HL-60 (cell line): ENCODE measurements at regions not wholly inside any gene's neighbourhood (a gene's known extent, or its start where the extent isn't known, plus 50 kb on each side); places are given as distances from the start of the nearest gene placed in this dataset.

Experiments
- DNase-seq, 2 experiments: peaks; one replicate each; pipeline ENCODE4 v3.0.0-alpha.2; 2010 to 2020; ENCODE audit warnings: low read depth in 1 of 2, low spot score in 1 of 2
- H3K27ac ChIP-seq: fragments of 250-450 bp; sonication (Bioruptor Pico); replicated peaks from 2 replicates; pipeline ENCODE4 v1.5.1; 2020; ENCODE audit warnings: mild to moderate bottlenecking, moderate library complexity
- H3K27me3 ChIP-seq: fragments of 250-450 bp; sonication (Bioruptor Pico); 2 replicates; pipeline ENCODE4 v1.5.1; 2021; ENCODE audit warnings: mild to moderate bottlenecking, moderate library complexity; ENCODE audit not compliant: insufficient read depth, poor library complexity, severe bottlenecking
- H3K4me3 ChIP-seq: replicated peaks from 2 replicates; pipeline ENCODE4 v1.5.1; 2011; ENCODE audit warnings: mild to moderate bottlenecking, control low read depth, low read length; ENCODE audit not compliant: insufficient read depth
- CTCF ChIP-seq: IDR thresholded peaks from one replicate; pipeline ENCODE4 v1.5.1; 2011; ENCODE audit warnings: low read length, control low read depth, inconsistent platforms; ENCODE audit not compliant: insufficient read depth
- GABPA ChIP-seq: IDR thresholded peaks from 2 replicates; pipeline ENCODE4 v1.6.1; 2012; ENCODE audit warnings: low read depth
- POLR2AphosphoS5 ChIP-seq: IDR thresholded peaks from 2 replicates; pipeline ENCODE4 v1.6.1; 2012; ENCODE audit warnings: low read depth
- SPI1 ChIP-seq: IDR thresholded peaks from 2 replicates; pipeline ENCODE4 v1.6.1; 2012; ENCODE audit warnings: low read depth, mild to moderate bottlenecking, borderline replicate concordance
- TF ChIP-seq, protein P1 (sequence below): IDR thresholded peaks from 2 replicates; pipeline ENCODE4 v1.6.1; 2012; ENCODE audit warnings: low read depth; ENCODE audit not compliant: insufficient replicate concordance

DNA sequence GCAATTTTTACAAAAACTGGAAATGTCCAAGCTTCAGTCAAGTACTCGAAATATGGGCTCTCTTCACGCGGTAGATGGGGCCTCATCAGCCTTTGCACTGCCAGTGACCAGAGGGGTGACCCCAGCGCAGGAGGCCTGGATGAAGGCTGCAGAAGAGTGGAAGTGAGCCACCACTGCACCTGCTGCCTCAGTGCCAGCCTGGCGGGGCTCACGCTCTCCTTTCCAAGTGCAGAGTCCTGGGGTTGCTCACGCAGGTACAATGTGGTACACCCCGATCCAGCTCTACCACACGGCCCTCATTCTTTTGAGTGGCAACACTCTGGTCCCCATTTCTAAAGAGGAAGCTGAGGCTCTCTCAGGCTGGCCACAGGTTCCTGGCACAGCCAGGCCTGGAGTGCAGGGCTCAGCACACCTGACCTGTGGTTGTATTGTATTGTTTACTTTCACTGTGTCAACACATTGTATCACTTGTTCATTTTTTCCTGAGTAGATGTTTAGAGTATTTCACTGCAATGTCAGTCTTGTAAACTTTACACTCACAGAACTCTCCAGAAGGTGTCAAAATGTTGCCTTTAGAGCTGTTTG, 97.3 kb upstream of the SOX1 start:
- no peak for DNase-seq
- Histone ChIP-seq H3K27me3 (no peaks in the 10 kb centered on the region), H3K27ac (no peak overlapping the region), H3K4me3 (no peak overlapping the region)
- TF ChIP-seq GABPA (no peak), CTCF (no peak), SPI1 (no peak), POLR2AphosphoS5 (no peak)
- TF ChIP-seq, protein P1, sequence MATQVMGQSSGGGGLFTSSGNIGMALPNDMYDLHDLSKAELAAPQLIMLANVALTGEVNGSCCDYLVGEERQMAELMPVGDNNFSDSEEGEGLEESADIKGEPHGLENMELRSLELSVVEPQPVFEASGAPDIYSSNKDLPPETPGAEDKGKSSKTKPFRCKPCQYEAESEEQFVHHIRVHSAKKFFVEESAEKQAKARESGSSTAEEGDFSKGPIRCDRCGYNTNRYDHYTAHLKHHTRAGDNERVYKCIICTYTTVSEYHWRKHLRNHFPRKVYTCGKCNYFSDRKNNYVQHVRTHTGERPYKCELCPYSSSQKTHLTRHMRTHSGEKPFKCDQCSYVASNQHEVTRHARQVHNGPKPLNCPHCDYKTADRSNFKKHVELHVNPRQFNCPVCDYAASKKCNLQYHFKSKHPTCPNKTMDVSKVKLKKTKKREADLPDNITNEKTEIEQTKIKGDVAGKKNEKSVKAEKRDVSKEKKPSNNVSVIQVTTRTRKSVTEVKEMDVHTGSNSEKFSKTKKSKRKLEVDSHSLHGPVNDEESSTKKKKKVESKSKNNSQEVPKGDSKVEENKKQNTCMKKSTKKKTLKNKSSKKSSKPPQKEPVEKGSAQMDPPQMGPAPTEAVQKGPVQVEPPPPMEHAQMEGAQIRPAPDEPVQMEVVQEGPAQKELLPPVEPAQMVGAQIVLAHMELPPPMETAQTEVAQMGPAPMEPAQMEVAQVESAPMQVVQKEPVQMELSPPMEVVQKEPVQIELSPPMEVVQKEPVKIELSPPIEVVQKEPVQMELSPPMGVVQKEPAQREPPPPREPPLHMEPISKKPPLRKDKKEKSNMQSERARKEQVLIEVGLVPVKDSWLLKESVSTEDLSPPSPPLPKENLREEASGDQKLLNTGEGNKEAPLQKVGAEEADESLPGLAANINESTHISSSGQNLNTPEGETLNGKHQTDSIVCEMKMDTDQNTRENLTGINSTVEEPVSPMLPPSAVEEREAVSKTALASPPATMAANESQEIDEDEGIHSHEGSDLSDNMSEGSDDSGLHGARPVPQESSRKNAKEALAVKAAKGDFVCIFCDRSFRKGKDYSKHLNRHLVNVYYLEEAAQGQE = no peak

DNA sequence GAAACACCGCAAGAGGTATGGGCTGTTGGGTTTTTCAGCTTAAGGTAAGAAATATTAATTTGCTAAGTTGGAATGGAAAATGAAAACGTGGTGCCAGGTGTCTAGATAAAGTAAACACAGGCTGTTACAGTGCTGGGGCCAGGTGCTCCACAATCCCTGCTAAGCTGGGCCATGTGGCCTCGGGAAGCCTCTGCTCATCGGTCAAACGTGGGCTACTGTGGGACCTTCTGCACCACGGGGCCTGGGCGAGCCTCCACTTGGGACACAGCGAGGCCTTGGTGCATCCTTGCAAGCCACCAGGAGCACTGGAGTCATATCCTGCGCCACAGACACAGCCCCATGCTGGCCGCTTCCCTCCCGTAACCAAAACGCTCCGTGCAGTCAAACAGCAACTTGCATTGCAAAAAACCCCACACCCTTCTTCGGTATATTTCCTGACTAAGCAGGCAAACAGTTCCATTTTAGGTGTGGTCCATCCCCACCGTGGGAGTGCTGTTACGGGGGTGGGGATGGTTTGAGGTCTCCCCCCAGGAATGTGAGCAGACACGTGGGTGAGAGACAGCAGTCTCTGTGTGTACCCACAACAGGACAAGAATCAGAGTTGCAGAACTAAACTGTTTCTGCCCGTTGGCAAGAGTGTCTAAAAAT, 96.3 kb upstream of the SOX1 start:
- H3K4me3 ChIP-seq = no peak overlapping the region
- no peaks in the 10 kb centered on the region for H3K27me3 ChIP-seq
- H3K27ac ChIP-seq = no peak overlapping the region
- DNase-seq = no peak
- TF ChIP-seq, protein P1 = no peak
- TF ChIP-seq SPI1 = no peak

GRCh38 chr13:111971891-111972780, 94.8 kb upstream of the SOX1 start:
- no peaks in the 10 kb centered on the region for H3K27me3 ChIP-seq
- no peak for TF ChIP-seq POLR2AphosphoS5
- TF ChIP-seq, protein P1 = no peak
- TF ChIP-seq SPI1 = no peak
- no peak overlapping the region for H3K4me3 ChIP-seq
- no peak for DNase-seq
- no peak overlapping the region for H3K27ac ChIP-seq

- peaks cover under 1% of the 10 kb centered on the region for H3K27me3 ChIP-seq
- TF ChIP-seq SPI1 (no peak), POLR2AphosphoS5 (no peak), GABPA (no peak), CTCF (no peak)
- TF ChIP-seq, protein P1 = no peak
- no peak for DNase-seq
- H3K4me3 ChIP-seq = no peak overlapping the region
- H3K27ac ChIP-seq = no peak overlapping the region
Observed at GRCh38 chr13:111973186-111973585, 93.8 kb upstream of the SOX1 start.
